Suppressor macrophage treated with lipopolysaccharide for 4 hours (primary cell): ENCODE measurements at regions not wholly inside any gene's neighbourhood (a gene's known extent, or its start where the extent isn't known, plus 50 kb on each side); places are given as distances from the start of the nearest gene placed in this dataset.

Experiments used
- DNase-seq: peaks from one replicate; pipeline ENCODE4 v3.0.0-alpha.2; 2020

GRCh38 chr2:136550181-136550580 is 215.2 kb upstream of the THSD7B start:
- DNase-seq = no peak

GRCh38 chr2:136539355-136539754 is 226.0 kb upstream of the THSD7B start:
- no peak for DNase-seq

GRCh38 chr2:136538489-136538888 is 226.9 kb upstream of the THSD7B start:
- DNase-seq = no peak

GRCh38 chr2:136534811-136535210 is 230.5 kb upstream of the THSD7B start:
- DNase-seq = no peak

- no peak for DNase-seq
Observed at GRCh38 chr2:136532171-136532570, 233.2 kb upstream of the THSD7B start.

- no peak for DNase-seq
Observed at GRCh38 chr2:136531731-136532130, 233.6 kb upstream of the THSD7B start.

GRCh38 chr2:136530146-136530545 is 235.2 kb upstream of the THSD7B start:
- no peak for DNase-seq

GRCh38 chr2:136527560-136527959 is 237.8 kb upstream of the THSD7B start:
- peak; percentile 7 for DNase-seq

GRCh38 chr2:136522724-136523123 is 242.6 kb upstream of the THSD7B start:
- no peak for DNase-seq

GRCh38 chr2:136517716-136518115 is 247.6 kb upstream of the THSD7B start:
- DNase-seq = no peak

- no peak for DNase-seq
Observed at GRCh38 chr2:136510244-136510643, 255.1 kb upstream of the THSD7B start.

- no peak for DNase-seq
Observed at GRCh38 chr2:136505462-136505861, 259.9 kb upstream of the THSD7B start.

- DNase-seq = no peak
Observed at GRCh38 chr2:136502660-136503059, 262.7 kb upstream of the THSD7B start.

GRCh38 chr2:136497709-136498108 is 267.6 kb upstream of the THSD7B start:
- no peak for DNase-seq

- no peak for DNase-seq
Observed at GRCh38 chr2:136496966-136497365, 268.4 kb upstream of the THSD7B start.

- no peak for DNase-seq
Observed at GRCh38 chr2:136495636-136496035, 269.7 kb upstream of the THSD7B start.

GRCh38 chr2:136492901-136493300 is 272.4 kb upstream of the THSD7B start:
- DNase-seq = no peak

- no peak for DNase-seq
Observed at GRCh38 chr2:136490100-136490499, 275.2 kb upstream of the THSD7B start.

GRCh38 chr2:136487421-136487820 is 277.9 kb upstream of the THSD7B start:
- DNase-seq = no peak

- DNase-seq = no peak
Observed at GRCh38 chr2:136486115-136486514, 279.2 kb upstream of the THSD7B start.

GRCh38 chr2:136482966-136483365 is 282.4 kb upstream of the THSD7B start:
- no peak for DNase-seq

GRCh38 chr2:136482006-136482405 is 283.3 kb upstream of the THSD7B start:
- DNase-seq = no peak

GRCh38 chr2:136479696-136480095 is 285.6 kb upstream of the THSD7B start:
- no peak for DNase-seq

GRCh38 chr2:136468799-136469369 is 296.5 kb upstream of the THSD7B start:
- no peak for DNase-seq

GRCh38 chr2:136452528-136452927 is 312.8 kb upstream of the THSD7B start:
- no peak for DNase-seq
